ENCODE measurements at regions not wholly inside any gene's neighbourhood (a gene's known extent, or its start where the extent isn't known, plus 50 kb on each side); places are given as distances from the start of the nearest gene placed in this dataset.

DNA sequence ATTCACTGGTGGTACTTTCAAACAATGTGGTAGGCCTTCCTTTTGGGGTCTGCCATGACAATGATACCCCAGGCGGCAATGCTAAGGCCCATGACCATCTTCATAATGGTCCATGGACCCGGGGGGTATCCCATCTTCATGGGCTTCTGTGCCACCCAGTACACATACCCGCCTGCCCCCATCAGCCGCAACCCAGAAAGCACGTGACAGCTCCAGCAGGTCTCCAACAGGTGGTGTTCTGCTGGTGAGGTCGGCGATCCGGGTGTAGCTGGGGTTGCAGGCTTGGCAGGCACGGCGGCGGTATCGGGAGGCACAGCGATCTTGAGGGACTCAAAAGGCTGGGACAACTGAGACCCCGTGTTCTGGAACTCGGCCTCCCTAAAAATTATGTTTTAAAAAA lies 214.5 kb downstream of the SNRPN start:
- dilution Hi-C loops (cut with HindIII; ENCODE audit: low sequenced_read_pairs, unreplicated experiment): no loop called here
- Histone ChIP-seq H3K36me3 (ENCODE audit: control insufficient read depth, insufficient read depth, low read length) (no peaks in the 10 kb centered on the region), H2BK20ac (ENCODE audit: low read depth, low read length) (no peak overlapping the region), H3K27ac (ENCODE audit: insufficient read depth, low read length) (no peak overlapping the region), H2BK5ac (ENCODE audit: low read depth, low read length, poor library complexity, severe bottlenecking) (no peak overlapping the region), H3K4me3 (ENCODE audit: insufficient read depth, low read depth, low read length) (no peak overlapping the region), H3K27me3 (ENCODE audit: control insufficient read depth, insufficient read depth, low read length) (no peaks in the 10 kb centered on the region), H3K14ac (replicated peaks; ENCODE audit: low read depth, low read length) (no peak overlapping the region), H4K8ac (ENCODE audit: low read depth in 2 of 2, low read length in 2 of 2) (no peak overlapping the region), H2AK5ac (ENCODE audit: low read depth, low read length) (no peak overlapping the region), H3K23ac (ENCODE audit: low read depth, low read length) (no peak overlapping the region), H4K5ac (ENCODE audit: low read depth, low read length) (no peak overlapping the region), H3K79me1 (ENCODE audit: low read depth in 1 of 2, low read length in 2 of 2) (no peaks in the 10 kb centered on the region), H2BK15ac (ENCODE audit: low read depth, low read length) (no peak overlapping the region), H3K4me1 (ENCODE audit: control insufficient read depth, insufficient read depth, low read length) (no peaks in the 10 kb centered on the region), H3K4ac (ENCODE audit: low read depth, low read length) (no peak overlapping the region), H3K4me2 (ENCODE audit: low read depth, low read length) (no peak overlapping the region), H3K9me1 (ENCODE audit: insufficient read depth, low read length) (no peaks in the 10 kb centered on the region), H3K56ac (ENCODE audit: extremely low read depth, insufficient read depth, low read length) (no peak overlapping the region), H3K18ac (ENCODE audit: low read depth, low read length) (no peak overlapping the region), H2BK120ac (ENCODE audit: low read depth, low read length) (no peak overlapping the region), H3K9me3 (ENCODE audit: control insufficient read depth, insufficient read depth, low read length) (peaks cover 32% of the 10 kb centered on the region), H2AFZ (replicated peaks; ENCODE audit: low read length, poor library complexity) (no peak overlapping the region), H3K9ac (ENCODE audit: low read depth, low read length) (no peak overlapping the region), H4K20me1 (ENCODE audit: insufficient read depth, low read length) (no peaks in the 10 kb centered on the region), H4K91ac (ENCODE audit: insufficient read depth, low read depth, low read length) (no peak overlapping the region), H2AK9ac (replicated peaks; ENCODE audit: low read depth, low read length, poor library complexity) (no peak overlapping the region)
- CTCF ChIA-PET: no interaction called here
- WGBS, 2 experiments (ENCODE audit: extremely low coverage in 2 of 2, insufficient read length in 1 of 2): no CpG with 5 or more reads among the region's 15 CpGs
- ATAC-seq (ENCODE audit: low read depth) (no peak), DNase-seq (no peak)
- in situ Hi-C loops (cut with MboI; ENCODE audit: low sequenced_read_pairs): loop anchor here (10.0 to 25.0 kb wide), 2 partner anchors 55 to 1093 kb away; no protein-coding TSS in a partner anchor
- intact Hi-C loops (cut with micrococcal nuclease): no loop called here
- TF ChIP-seq CHD1 (IDR thresholded peaks at IDR 0.05; ENCODE audit: low read depth, low read length) (no peak), SMC3 (IDR thresholded peaks at IDR 0.05; ENCODE audit: low read depth, low read length) (no peak), RCOR1 (IDR thresholded peaks at IDR 0.05; ENCODE audit: insufficient replicate concordance, low read length) (no peak), RFX5 (IDR thresholded peaks at IDR 0.05; ENCODE audit: low read depth, low read length) (no peak), MXI1 (IDR thresholded peaks at IDR 0.05; ENCODE audit: borderline replicate concordance, low read depth, low read length) (no peak), MAFK (IDR thresholded peaks at IDR 0.05; ENCODE audit: low read depth, low read length) (no peak), MAZ (IDR thresholded peaks at IDR 0.05; ENCODE audit: borderline replicate concordance, low read depth, low read length) (no peak), CEBPB (IDR thresholded peaks at IDR 0.05; ENCODE audit: low read depth, low read length) (no peak), POLR2A (IDR thresholded peaks at IDR 0.05; ENCODE audit: low read depth, low read length) (no peak), NFE2L2 (IDR thresholded peaks at IDR 0.05; ENCODE audit: low read depth, low read length) (no peak), FOS (IDR thresholded peaks at IDR 0.05; ENCODE audit: low read depth, low read length) (no peak)
- TF ChIP-seq, protein P1, sequence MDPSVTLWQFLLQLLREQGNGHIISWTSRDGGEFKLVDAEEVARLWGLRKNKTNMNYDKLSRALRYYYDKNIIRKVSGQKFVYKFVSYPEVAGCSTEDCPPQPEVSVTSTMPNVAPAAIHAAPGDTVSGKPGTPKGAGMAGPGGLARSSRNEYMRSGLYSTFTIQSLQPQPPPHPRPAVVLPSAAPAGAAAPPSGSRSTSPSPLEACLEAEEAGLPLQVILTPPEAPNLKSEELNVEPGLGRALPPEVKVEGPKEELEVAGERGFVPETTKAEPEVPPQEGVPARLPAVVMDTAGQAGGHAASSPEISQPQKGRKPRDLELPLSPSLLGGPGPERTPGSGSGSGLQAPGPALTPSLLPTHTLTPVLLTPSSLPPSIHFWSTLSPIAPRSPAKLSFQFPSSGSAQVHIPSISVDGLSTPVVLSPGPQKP (IDR thresholded peaks at IDR 0.05; ENCODE audit: borderline replicate concordance, low read depth, low read length): no peak
- TF ChIP-seq, protein P2, sequence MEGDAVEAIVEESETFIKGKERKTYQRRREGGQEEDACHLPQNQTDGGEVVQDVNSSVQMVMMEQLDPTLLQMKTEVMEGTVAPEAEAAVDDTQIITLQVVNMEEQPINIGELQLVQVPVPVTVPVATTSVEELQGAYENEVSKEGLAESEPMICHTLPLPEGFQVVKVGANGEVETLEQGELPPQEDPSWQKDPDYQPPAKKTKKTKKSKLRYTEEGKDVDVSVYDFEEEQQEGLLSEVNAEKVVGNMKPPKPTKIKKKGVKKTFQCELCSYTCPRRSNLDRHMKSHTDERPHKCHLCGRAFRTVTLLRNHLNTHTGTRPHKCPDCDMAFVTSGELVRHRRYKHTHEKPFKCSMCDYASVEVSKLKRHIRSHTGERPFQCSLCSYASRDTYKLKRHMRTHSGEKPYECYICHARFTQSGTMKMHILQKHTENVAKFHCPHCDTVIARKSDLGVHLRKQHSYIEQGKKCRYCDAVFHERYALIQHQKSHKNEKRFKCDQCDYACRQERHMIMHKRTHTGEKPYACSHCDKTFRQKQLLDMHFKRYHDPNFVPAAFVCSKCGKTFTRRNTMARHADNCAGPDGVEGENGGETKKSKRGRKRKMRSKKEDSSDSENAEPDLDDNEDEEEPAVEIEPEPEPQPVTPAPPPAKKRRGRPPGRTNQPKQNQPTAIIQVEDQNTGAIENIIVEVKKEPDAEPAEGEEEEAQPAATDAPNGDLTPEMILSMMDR (conservative IDR thresholded peaks at IDR 0.05; ENCODE audit: low read depth, low read length): no peak
- POLR2A ChIA-PET (ENCODE audit: unreplicated experiment): no interaction called here
- no TSS peak for BruUV-seq (replicated peaks)
